ENCODE measurements at regions not wholly inside any gene's neighbourhood (a gene's known extent, or its start where the extent isn't known, plus 50 kb on each side); places are given as distances from the start of the nearest gene placed in this dataset.
A peak's percentile ranks its signal among the peaks of the same experiment; 100 is the strongest.
"Not testable (repeated sequence)": the region's sequence is repeated elsewhere in the genome, so short reads cannot be mapped to it uniquely, and the experiment has no call there.

GRCh38 chr2:204395539-204395938 lies 149.7 kb upstream of the PARD3B start:
- H3K4me1 Mint-ChIP-seq = no peaks in the 10 kb centered on the region
- no peak for DNase-seq
- no peaks in the 10 kb centered on the region for H3K9me3 Mint-ChIP-seq
- no peak overlapping the region for H3K27ac Mint-ChIP-seq
- H3K27me3 Mint-ChIP-seq = peaks cover 13% of the 10 kb centered on the region
- no peak overlapping the region for H3K4me3 Mint-ChIP-seq
- no peak for ATAC-seq

DNA sequence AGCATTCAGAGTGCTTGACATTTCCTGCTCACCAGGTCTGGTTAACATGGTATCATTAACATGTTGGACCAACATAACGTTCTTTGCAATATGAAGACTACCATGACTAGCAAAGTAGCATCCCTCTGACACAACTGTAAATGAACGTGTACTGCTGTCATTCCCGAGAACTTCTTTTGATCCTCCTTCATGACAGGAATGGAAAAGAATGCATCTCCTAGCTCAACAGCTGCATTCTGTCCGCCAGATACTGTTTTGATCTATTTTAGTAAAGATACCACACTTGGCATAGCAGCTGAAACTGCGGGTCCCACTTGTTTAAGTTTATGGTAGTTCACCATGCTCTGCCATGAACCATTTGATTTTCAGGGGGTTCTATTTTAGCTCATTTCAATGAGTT lies 144.2 kb upstream of the PARD3B start:
- Mint-ChIP-seq H3K27ac (no peak overlapping the region), H3K27me3 (peaks cover 22% of the 10 kb centered on the region), H3K4me1 (no peaks in the 10 kb centered on the region), H3K9me3 (no peaks in the 10 kb centered on the region), H3K4me3 (no peak overlapping the region)
- DNase-seq (no peak), ATAC-seq (no peak)

GRCh38 chr2:204407204-204408014 lies 137.9 kb upstream of the PARD3B start:
- Mint-ChIP-seq H3K27ac (no peak overlapping the region), H3K4me3 (no peak overlapping the region), H3K9me3 (peaks cover 6% of the 10 kb centered on the region in 2 donors), H3K27me3 (peaks cover 22% of the 10 kb centered on the region), H3K4me1 (no peaks in the 10 kb centered on the region)
- ATAC-seq (no peak), DNase-seq (no peak)

DNA sequence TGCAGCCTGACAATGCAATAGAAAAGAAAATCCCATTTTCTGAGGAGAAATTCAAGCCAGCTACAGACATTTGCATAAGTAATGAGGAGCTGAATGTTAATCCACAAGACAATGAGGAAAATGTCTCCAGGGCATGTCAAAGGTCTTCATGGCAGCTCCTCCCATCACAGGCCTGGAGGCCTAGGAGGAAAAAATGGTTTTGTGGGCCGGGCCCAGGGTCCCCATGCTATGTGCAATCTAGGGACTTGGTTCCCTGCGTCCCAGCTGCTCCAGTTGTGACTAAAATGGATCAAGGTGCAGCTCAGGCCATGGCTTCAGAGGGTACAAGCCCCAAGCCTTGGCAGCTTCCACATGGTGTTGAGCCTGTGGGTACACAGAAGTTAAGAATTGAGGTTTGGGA lies 132.5 kb upstream of the PARD3B start:
- not testable (repeated sequence) for ATAC-seq, H3K27me3 Mint-ChIP-seq, H3K27ac Mint-ChIP-seq, H3K4me3 Mint-ChIP-seq, DNase-seq, H3K4me1 Mint-ChIP-seq
- H3K9me3 Mint-ChIP-seq = peaks cover 16 to 31% of the 10 kb centered on the region in 2 donors

GRCh38 chr2:204415406-204416181 lies 129.7 kb upstream of the PARD3B start:
- H3K27ac Mint-ChIP-seq = no peak overlapping the region
- H3K9me3 Mint-ChIP-seq = peaks cover 16 to 31% of the 10 kb centered on the region in 2 donors
- H3K4me3 Mint-ChIP-seq = no peak overlapping the region

GRCh38 chr2:204416236-204416635 lies 129.0 kb upstream of the PARD3B start:
- no peaks in the 10 kb centered on the region for H3K4me1 Mint-ChIP-seq
- H3K4me3 Mint-ChIP-seq = no peak overlapping the region
- no peak for DNase-seq
- H3K27me3 Mint-ChIP-seq = peaks cover 8% of the 10 kb centered on the region
- H3K27ac Mint-ChIP-seq = no peak overlapping the region
- ATAC-seq = no peak
- H3K9me3 Mint-ChIP-seq = peaks cover 16 to 31% of the 10 kb centered on the region in 2 donors

More at GRCh38 chr2:204415406-204416181, 129.7 kb upstream of the PARD3B start:
- H3K27me3 Mint-ChIP-seq = peaks cover 8% of the 10 kb centered on the region
- DNase-seq = no peak
- ATAC-seq = no peak
- no peaks in the 10 kb centered on the region for H3K4me1 Mint-ChIP-seq

- Mint-ChIP-seq H3K9me3 (no peaks in the 10 kb centered on the region), H3K4me3 (no peak overlapping the region), H3K27me3 (peaks cover 12% of the 10 kb centered on the region), H3K27ac (no peak overlapping the region), H3K4me1 (no peaks in the 10 kb centered on the region)
- ATAC-seq = no peak
- DNase-seq = no peak
Observed at GRCh38 chr2:204425821-204426220, 119.5 kb upstream of the PARD3B start.

GRCh38 chr2:204428675-204429074 lies 116.6 kb upstream of the PARD3B start:
- Mint-ChIP-seq H3K4me3 (no peak overlapping the region), H3K9me3 (peaks cover 7 to 13% of the 10 kb centered on the region in 2 donors), H3K27ac (no peak overlapping the region), H3K27me3 (peaks cover 12% of the 10 kb centered on the region), H3K4me1 (no peaks in the 10 kb centered on the region)
- ATAC-seq (no peak), DNase-seq (no peak)

DNA sequence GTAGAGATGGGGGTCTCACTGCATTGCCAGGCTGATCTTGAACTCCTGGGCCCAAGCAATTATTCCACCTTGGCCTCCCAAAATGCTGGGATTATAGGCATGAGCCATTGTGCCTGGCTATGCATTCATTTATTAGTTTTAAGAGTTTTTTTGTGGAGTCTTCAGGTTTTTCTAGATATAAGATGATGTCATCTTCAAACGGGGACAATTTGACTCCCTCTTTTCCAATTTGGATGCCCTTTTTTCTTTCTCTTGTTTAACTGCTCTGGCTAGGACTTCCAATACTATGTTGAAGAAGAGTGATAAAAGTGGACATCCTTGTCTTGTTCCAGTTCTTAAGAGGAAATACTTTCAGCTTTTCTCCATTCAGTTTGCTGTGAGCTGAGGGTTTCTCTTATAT lies 113.7 kb upstream of the PARD3B start:
- H3K4me3 Mint-ChIP-seq = no peak overlapping the region
- no peaks in the 10 kb centered on the region for H3K4me1 Mint-ChIP-seq
- no peak overlapping the region for H3K27ac Mint-ChIP-seq
- no peaks in the 10 kb centered on the region for H3K27me3 Mint-ChIP-seq
- peaks cover 7 to 13% of the 10 kb centered on the region in 2 donors for H3K9me3 Mint-ChIP-seq
- ATAC-seq (no peak), DNase-seq (no peak)

DNA sequence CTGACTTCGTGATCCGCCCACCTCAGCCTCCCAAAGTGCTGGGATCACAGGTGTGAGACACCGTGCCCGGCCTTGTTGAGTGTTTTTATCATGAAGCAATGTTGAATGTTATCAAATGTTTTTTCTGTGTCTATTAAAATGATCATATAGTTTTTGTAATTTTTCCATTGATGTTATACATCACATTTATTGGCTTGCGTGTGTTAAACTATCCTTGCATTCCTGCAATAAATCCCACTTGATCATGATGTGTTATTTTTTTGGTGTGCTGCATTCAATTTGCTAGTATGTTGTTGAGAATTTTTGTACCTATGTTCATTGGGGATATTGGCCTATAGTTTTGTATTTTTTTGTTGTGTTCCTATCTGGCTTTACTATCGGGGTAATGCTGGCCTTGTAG lies 113.1 kb upstream of the PARD3B start:
- no peak for ATAC-seq
- Mint-ChIP-seq H3K27ac (no peak overlapping the region), H3K27me3 (peaks cover 1% of the 10 kb centered on the region), H3K9me3 (peaks cover 7 to 13% of the 10 kb centered on the region in 2 donors), H3K4me3 (no peak overlapping the region), H3K4me1 (no peaks in the 10 kb centered on the region)
- DNase-seq = no peak

DNA sequence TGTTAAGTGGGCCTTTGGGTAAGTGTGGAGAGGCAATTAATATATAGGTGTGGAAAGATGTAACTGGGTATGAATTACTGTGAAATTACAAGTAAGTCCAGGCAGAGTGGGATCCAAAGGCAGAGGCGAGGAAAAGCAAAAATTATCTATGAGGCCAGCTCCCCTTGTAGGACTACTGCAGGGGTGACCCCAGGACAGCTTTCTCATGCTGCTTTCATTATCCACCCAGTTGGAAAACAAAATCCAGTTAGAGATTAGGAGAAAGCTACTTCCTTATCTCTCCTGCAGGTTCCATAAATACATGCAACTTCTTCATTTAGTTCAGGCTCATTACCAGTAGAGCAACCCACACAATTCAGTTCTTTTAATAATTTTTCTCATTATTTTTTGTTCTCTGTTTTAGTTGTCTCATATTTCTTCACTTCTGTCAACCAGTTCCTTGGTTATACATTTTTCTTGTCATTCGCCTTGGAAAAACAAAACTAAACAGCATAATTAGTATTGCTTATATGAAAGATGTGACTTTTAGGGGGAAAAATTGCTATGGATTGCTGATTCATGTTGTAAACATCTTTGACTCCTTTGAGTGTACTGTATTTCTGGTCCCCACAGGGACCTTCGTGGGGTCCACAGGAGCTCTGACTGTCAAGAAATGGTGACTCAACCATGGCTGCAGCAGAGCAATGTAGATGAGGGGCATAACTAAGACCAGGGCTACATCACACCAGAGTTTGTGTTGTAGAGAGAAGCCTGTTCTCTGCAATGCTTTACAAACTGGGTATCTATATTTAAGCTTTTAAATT lies 110.4 kb upstream of the PARD3B start:
- no peak overlapping the region for H3K4me3 Mint-ChIP-seq
- DNase-seq (no peak), ATAC-seq (no peak)
- no peaks in the 10 kb centered on the region for H3K4me1 Mint-ChIP-seq
- no peak overlapping the region for H3K27ac Mint-ChIP-seq
- peaks cover 7 to 13% of the 10 kb centered on the region in 2 donors for H3K9me3 Mint-ChIP-seq
- peaks cover 21% of the 10 kb centered on the region for H3K27me3 Mint-ChIP-seq

DNA sequence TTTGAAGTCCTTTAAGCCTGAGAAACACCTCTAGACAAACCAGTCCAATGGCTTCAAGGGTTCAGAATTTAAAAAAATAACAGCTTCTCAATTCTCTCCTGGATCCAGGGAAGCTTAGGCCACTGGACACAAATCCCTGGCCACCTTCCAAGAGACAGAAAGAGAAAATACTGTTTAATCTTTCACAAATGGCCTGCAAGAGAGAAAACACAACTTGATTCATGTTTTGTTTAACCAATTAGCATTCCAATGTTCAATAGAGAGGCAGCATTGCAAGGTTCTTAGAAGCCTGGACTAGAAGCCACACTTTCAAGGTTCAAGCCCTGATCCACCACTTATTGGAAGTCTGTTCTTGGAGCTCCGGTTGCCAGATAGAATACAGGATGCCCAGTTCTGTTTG lies 109.0 kb upstream of the PARD3B start:
- H3K4me1 Mint-ChIP-seq = no peaks in the 10 kb centered on the region
- H3K27me3 Mint-ChIP-seq = peaks cover 28% of the 10 kb centered on the region
- no peak overlapping the region for H3K4me3 Mint-ChIP-seq
- no peak for ATAC-seq
- DNase-seq = no peak
- peak overlapping the region in 1 of 2 donors; percentile 38 for H3K27ac Mint-ChIP-seq
- H3K9me3 Mint-ChIP-seq = peaks cover 7 to 13% of the 10 kb centered on the region in 2 donors

DNA sequence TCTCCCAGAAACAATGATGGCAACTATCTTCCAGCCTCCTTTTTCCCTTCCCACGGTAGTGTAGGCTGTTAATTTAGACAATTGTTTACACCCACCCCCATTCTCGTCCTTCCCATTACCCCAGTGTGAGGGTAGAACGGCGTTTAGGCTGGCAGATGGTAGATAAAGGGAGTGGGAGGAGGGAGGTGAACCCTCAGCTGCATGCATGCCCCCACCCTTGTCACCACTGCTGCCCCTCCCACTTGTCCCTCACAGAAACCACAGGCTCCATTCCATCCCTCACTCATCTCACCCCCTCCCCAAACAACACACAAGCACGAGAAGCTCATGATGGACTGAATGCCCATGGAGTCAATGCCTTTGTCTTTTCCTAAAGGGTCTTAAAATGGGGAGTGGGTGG lies 107.9 kb upstream of the PARD3B start:
- H3K27ac Mint-ChIP-seq = no peak overlapping the region
- peaks cover 6% of the 10 kb centered on the region in 2 donors for H3K9me3 Mint-ChIP-seq
- no peak overlapping the region for H3K4me3 Mint-ChIP-seq
- H3K4me1 Mint-ChIP-seq = no peaks in the 10 kb centered on the region
- no peak for ATAC-seq
- DNase-seq = no peak
- peaks cover 34% of the 10 kb centered on the region for H3K27me3 Mint-ChIP-seq

GRCh38 chr2:204437815-204438756 lies 107.2 kb upstream of the PARD3B start:
- peak overlapping the region in 1 of 2 donors; percentile 57 for H3K27ac Mint-ChIP-seq
- DNase-seq (no peak), ATAC-seq (no peak)
- H3K4me3 Mint-ChIP-seq = no peak overlapping the region
- peaks cover 40% of the 10 kb centered on the region for H3K27me3 Mint-ChIP-seq
- no peaks in the 10 kb centered on the region for H3K4me1 Mint-ChIP-seq
- no peaks in the 10 kb centered on the region for H3K9me3 Mint-ChIP-seq

DNA sequence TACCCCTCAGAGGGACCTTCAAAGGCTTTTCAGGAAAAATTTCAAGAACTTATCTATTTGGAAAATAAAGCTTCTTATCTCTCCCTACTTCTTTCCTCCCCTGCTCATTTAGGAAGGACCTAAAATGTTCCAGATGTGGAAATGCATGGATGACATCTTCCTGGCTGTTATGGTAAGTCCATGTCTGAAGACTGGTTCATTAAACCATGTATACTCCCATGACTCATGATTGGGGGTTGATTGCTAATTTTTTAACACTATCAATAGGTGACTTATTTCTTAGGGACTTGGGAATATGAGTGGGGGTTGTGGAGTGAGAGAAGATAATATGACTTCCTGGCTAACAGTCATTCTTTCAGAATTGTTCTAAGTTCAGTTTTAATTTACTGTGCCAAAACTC lies 104.0 kb upstream of the PARD3B start:
- DNase-seq = no peak
- Mint-ChIP-seq H3K27ac (no peak overlapping the region), H3K4me1 (no peaks in the 10 kb centered on the region), H3K4me3 (no peak overlapping the region), H3K27me3 (peaks cover 45% of the 10 kb centered on the region), H3K9me3 (peaks cover 0 to 7% of the 10 kb centered on the region in 2 donors)
- ATAC-seq = no peak
